ENCODE measurements at regions not wholly inside any gene's neighbourhood (a gene's known extent, or its start where the extent isn't known, plus 50 kb on each side); places are given as distances from the start of the nearest gene placed in this dataset.

DNA sequence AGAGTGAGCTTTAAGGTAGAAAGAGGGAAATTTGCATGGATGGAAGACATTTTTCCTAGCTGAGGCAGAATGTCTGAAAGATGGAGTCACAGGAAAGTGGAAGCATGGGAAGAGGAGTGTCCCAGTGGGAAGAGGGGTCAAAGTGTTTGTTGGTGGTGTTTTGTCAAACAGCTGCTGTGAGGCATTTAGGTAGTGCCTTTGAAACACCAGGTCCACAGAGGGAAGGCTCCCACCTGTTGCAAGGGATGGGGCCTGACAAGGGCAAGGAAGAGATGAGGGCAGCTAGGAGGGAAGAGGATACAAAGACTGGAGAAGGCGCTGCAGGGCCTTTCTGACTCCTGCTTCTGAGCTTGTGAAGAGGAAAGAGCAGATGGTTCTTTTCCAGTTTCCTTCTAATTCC is 91.8 kb upstream of the CISTR start:
- peaks cover 0 to 3% (median 0%) of the 10 kb centered on the region in 4 experiments; a peak in 2 of 7 replicates for H3K27me3 ChIP-seq (replicated peaks in 1 of 4; ENCODE audit: control insufficient read depth in 3 of 4, extremely low read depth in 1 of 4, insufficient read depth in 3 of 4, low read length in 3 of 4)
- no peak overlapping the region for H3K9ac ChIP-seq (replicated peaks in 1 of 4; ENCODE audit: extremely low read depth in 1 of 4, low read depth in 3 of 4, low read length in 3 of 4)
- 0 out of 2 replicates have a peak overlapping the region, but pooled peaks have one; percentile 7 for H2BK12ac ChIP-seq (ENCODE audit: low read depth, low read length)
- no peak overlapping the region for H4K8ac ChIP-seq (ENCODE audit: extremely low read depth, insufficient read depth, low read length)
- no peak overlapping the region for H3K4me3 ChIP-seq (ENCODE audit: extremely low read depth in 1 of 4, insufficient read depth in 2 of 4, low read depth in 3 of 4, low read length in 4 of 4)
- H3K36me3 ChIP-seq (ENCODE audit: control insufficient read depth in 2 of 4, insufficient read depth in 4 of 4, low read length in 3 of 4) = no peaks in the 10 kb centered on the region
- DNase-seq (ENCODE audit: low read depth in 1 of 2, low spot score in 2 of 2) = no peak
- no peak overlapping the region for H2BK15ac ChIP-seq (ENCODE audit: low read length)
- H3K56ac ChIP-seq (replicated peaks; ENCODE audit: insufficient read length, low read depth, low read length) = no peak overlapping the region
- H3K4me1 ChIP-seq (replicated peaks in 1 of 4; ENCODE audit: control insufficient read depth in 3 of 4, insufficient read depth in 4 of 4, low read length in 3 of 4) = peaks cover 0 to 3% (median 0%) of the 10 kb centered on the region in 4 experiments; a peak in 1 of 7 replicates
- no peaks in the 10 kb centered on the region for H3K79me2 ChIP-seq (ENCODE audit: control insufficient read depth in 1 of 2, insufficient read depth in 2 of 2, low read length in 2 of 2)
- no peak overlapping the region for H3K18ac ChIP-seq (ENCODE audit: extremely low read depth, low read length)
- TF ChIP-seq CBX8 (IDR thresholded peaks at IDR 0.05; ENCODE audit: borderline replicate concordance, low read depth, low read length) = no peak
- no peak for TF ChIP-seq SIRT6 (IDR thresholded peaks at IDR 0.05; ENCODE audit: low read length)
- no peak for TF ChIP-seq CTBP2 (IDR thresholded peaks at IDR 0.05; ENCODE audit: borderline replicate concordance, insufficient read depth, insufficient read length, low read length)
- TF ChIP-seq, protein P1, sequence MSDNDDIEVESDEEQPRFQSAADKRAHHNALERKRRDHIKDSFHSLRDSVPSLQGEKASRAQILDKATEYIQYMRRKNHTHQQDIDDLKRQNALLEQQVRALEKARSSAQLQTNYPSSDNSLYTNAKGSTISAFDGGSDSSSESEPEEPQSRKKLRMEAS (IDR thresholded peaks at IDR 0.05) = no peak
- TF ChIP-seq SIN3A (conservative IDR thresholded peaks at IDR 0.05 in 1 of 2, IDR thresholded peaks at IDR 0.05 in 1 of 2; ENCODE audit: low read depth in 1 of 2, low read length in 2 of 2) = no peak
- TF ChIP-seq, protein P2, sequence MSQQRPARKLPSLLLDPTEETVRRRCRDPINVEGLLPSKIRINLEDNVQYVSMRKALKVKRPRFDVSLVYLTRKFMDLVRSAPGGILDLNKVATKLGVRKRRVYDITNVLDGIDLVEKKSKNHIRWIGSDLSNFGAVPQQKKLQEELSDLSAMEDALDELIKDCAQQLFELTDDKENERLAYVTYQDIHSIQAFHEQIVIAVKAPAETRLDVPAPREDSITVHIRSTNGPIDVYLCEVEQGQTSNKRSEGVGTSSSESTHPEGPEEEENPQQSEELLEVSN (IDR thresholded peaks at IDR 0.05) = no peak
- no peak for TF ChIP-seq TAF7 (optimal IDR thresholded peaks at IDR 0.05; ENCODE audit: borderline replicate concordance, low read depth, low read length)
- TF ChIP-seq, protein P3, sequence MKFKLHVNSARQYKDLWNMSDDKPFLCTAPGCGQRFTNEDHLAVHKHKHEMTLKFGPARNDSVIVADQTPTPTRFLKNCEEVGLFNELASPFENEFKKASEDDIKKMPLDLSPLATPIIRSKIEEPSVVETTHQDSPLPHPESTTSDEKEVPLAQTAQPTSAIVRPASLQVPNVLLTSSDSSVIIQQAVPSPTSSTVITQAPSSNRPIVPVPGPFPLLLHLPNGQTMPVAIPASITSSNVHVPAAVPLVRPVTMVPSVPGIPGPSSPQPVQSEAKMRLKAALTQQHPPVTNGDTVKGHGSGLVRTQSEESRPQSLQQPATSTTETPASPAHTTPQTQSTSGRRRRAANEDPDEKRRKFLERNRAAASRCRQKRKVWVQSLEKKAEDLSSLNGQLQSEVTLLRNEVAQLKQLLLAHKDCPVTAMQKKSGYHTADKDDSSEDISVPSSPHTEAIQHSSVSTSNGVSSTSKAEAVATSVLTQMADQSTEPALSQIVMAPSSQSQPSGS (IDR thresholded peaks at IDR 0.05; ENCODE audit: low read length) = no peak
- no peak for TF ChIP-seq TBP (IDR thresholded peaks at IDR 0.05; ENCODE audit: low read depth, low read length)
- no peak overlapping the region for H3K14ac ChIP-seq (ENCODE audit: insufficient read length)
- H2BK5ac ChIP-seq (ENCODE audit: low read depth, low read length) = no peak overlapping the region
- H3K4me2 ChIP-seq (ENCODE audit: insufficient read depth in 1 of 2, low read depth in 2 of 2, low read length in 2 of 2) = no peak overlapping the region
- no peaks in the 10 kb centered on the region for H3K9me3 ChIP-seq (ENCODE audit: insufficient read depth in 2 of 2, low read depth in 1 of 2, low read length in 1 of 2)
- CTCF ChIA-PET (ENCODE audit: partially characterized antibody) = interaction anchor here (1.5 to 3.5 kb wide), 4 partner anchors 11 to 87 kb away, joined by 4 to 19 read pairs (median 5); no protein-coding TSS in a partner anchor
- POLR2A ChIA-PET (ENCODE audit: partially characterized antibody) = no interaction called here
- no peaks in the 10 kb centered on the region for H4K20me1 ChIP-seq (replicated peaks in 1 of 2; ENCODE audit: control insufficient read depth in 1 of 2, insufficient read depth in 2 of 2, low read length in 2 of 2)
- WGBS, 2 experiments (ENCODE audit: extremely low coverage in 1 of 2, insufficient coverage in 1 of 2, insufficient read length in 1 of 2, insufficient replicate concordance in 2 of 2, low coverage in 1 of 2, low lambda C conversion rate in 2 of 2, missing lambda C conversion rate in 1 of 2) = 85% methylated on average over 1 of the region's 1 CpG; no CpG with 5 or more reads in 1 of the 2 experiments
- no peak overlapping the region for H2AK5ac ChIP-seq (ENCODE audit: low read depth, low read length)
- H2BK120ac ChIP-seq (replicated peaks; ENCODE audit: low read depth, low read length) = no peak overlapping the region
- H4K91ac ChIP-seq (replicated peaks; ENCODE audit: insufficient read length, low read length) = no peak overlapping the region
- no peak overlapping the region for H2AFZ ChIP-seq (ENCODE audit: low read length)
- FAIRE-seq = no peak
- H4K5ac ChIP-seq (ENCODE audit: insufficient read length, low read depth, low read length) = no peak overlapping the region
- no peaks in the 10 kb centered on the region; the same call in 1 of the 2 replicates for H3K79me1 ChIP-seq (ENCODE audit: low read depth, low read length)
- H3K4ac ChIP-seq (replicated peaks; ENCODE audit: insufficient read length, low read depth, low read length) = no peak overlapping the region
- H2BK20ac ChIP-seq (ENCODE audit: low read length) = no peak overlapping the region
- no peak overlapping the region for H3K23ac ChIP-seq (ENCODE audit: insufficient read length)
- no peak overlapping the region for H3K27ac ChIP-seq (ENCODE audit: low read depth, low read length)
- no peaks in the 10 kb centered on the region for H3K23me2 ChIP-seq (ENCODE audit: low read depth, low read length)

Data from H1 (cell line).